SH-SY5Y (cell line): ENCODE measurements at regions not wholly inside any gene's neighbourhood (a gene's known extent, or its start where the extent isn't known, plus 50 kb on each side); places are given as distances from the start of the nearest gene placed in this dataset.

ENCODE experiments used
- GATA2 ChIP-seq: IDR thresholded peaks from 2 replicates; pipeline ENCODE4 v1.6.1; 2011; ENCODE audit warnings: mild to moderate bottlenecking, low read depth, low read length
- GATA3 ChIP-seq: IDR thresholded peaks from 2 replicates; pipeline ENCODE4 v1.6.1; 2011; ENCODE audit warnings: low read depth, mild to moderate bottlenecking, low read length, moderate library complexity

DNA sequence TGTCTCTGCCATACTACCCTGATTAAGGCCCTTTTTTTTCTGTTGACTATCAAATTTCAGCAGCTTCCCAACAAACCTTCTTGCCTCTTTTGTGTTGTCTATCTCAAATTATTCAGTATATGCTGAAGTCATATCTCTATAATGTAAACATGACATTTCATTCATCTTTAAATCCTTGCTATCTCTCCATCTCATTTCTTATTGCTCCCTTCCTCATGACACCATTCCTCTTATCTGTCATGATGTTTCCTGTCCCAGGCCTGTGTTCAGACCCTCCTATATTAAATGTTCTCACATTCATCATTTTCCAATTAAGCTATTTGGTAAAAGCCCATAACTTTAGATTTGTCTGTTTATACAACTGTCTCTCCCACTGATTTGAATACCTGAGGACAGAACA, 482.6 kb downstream of the EPM2A start:
- TF ChIP-seq GATA2 (no peak), GATA3 (no peak)
